GM10266 (cell line): ENCODE measurements at regions not wholly inside any gene's neighbourhood (a gene's known extent, or its start where the extent isn't known, plus 50 kb on each side); places are given as distances from the start of the nearest gene placed in this dataset.
"Not testable (repeated sequence)": the region's sequence is repeated elsewhere in the genome, so short reads cannot be mapped to it uniquely, and the experiment has no call there.

Experiments
- DNase-seq: peaks from one replicate; pipeline ENCODE4 v3.0.0; 2012; ENCODE audit errors: extremely low spot score
- CTCF ChIP-seq: IDR thresholded peaks from 2 replicates; pipeline ENCODE4 v1.5.1; 2012; ENCODE audit warnings: mild to moderate bottlenecking, low read depth; ENCODE audit not compliant: control insufficient read depth, insufficient read depth; ENCODE audit errors: missing control alignments

- no peak for TF ChIP-seq CTCF
- DNase-seq = no peak
These were observed 259.2 kb downstream of the IRS1 start for GRCh38 chr2:226540204-226540994.

GRCh38 chr2:226536410-226536809 is 263.2 kb downstream of the IRS1 start:
- TF ChIP-seq CTCF = no peak
- no peak for DNase-seq

- not testable (repeated sequence) for DNase-seq
These were observed 266.6 kb downstream of the IRS1 start for GRCh38 chr2:226532976-226533375.

- TF ChIP-seq CTCF = no peak
- DNase-seq = no peak
These were observed 268.4 kb downstream of the IRS1 start for GRCh38 chr2:226531061-226531810.

- no peak for TF ChIP-seq CTCF
- no peak for DNase-seq
These were observed 270.1 kb downstream of the IRS1 start for GRCh38 chr2:226529556-226529955.

- no peak for DNase-seq
- no peak for TF ChIP-seq CTCF
These were observed 272.9 kb downstream of the IRS1 start for GRCh38 chr2:226526716-226527115.

GRCh38 chr2:226524381-226524843 is 275.2 kb downstream of the IRS1 start:
- no peak for TF ChIP-seq CTCF
- no peak for DNase-seq
